ENCODE measurements at regions not wholly inside any gene's neighbourhood (a gene's known extent, or its start where the extent isn't known, plus 50 kb on each side); places are given as distances from the start of the nearest gene placed in this dataset.

GRCh38 chr14:101707068-101707842 lies 54.3 kb upstream of the PPP2R5C start:
- DNase-seq, result peak; percentile 79

GRCh38 chr14:101707863-101708620 lies 53.5 kb upstream of the PPP2R5C start:
- no peak for DNase-seq

- DNase-seq, result no peak
Measured at GRCh38 chr14:101708853-101709532, 52.5 kb upstream of the PPP2R5C start.

GRCh38 chr14:101709533-101709881 lies 52.0 kb upstream of the PPP2R5C start:
- DNase-seq, result no peak

GRCh38 chr14:101709962-101710931 lies 51.3 kb upstream of the PPP2R5C start:
- no peak for DNase-seq

- DNase-seq, result no peak
Measured at GRCh38 chr14:101711041-101711856, 50.3 kb upstream of the PPP2R5C start.

All from central memory CD4-positive, alpha-beta T cell (primary cell).